ENCODE measurements at regions not wholly inside any gene's neighbourhood (a gene's known extent, or its start where the extent isn't known, plus 50 kb on each side); places are given as distances from the start of the nearest gene placed in this dataset.

DNA sequence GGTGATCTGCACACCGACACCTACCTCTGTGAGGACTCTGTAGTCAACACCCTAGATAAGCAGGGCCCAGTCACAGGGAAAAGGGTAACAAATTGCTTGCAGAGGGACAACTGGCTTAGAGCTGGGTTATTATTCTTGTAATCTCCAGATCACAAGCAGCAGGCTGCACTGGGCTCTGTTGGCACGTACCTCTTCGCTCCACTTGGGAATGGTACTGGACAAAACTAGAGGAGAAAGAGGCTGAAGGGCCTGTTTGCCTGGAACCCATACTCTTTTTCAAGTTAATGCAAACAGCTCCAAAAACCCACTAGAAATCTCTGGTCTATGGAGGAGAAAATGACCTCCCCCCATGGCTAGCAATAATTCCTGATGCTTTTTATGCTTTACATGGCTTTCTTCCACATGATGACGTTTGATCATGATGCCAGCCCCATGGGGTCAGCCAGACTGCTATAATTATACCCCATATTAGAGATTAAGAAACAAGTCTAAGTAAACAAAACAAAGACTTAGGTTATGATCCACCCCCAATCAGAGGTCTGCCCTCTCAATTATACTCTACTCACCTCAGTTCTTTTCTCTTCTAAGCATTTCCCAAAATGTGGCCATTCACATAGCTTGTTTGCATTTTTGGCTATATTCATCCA is 190.0 kb downstream of the UNC5CL start:
- TF ChIP-seq, protein P1, sequence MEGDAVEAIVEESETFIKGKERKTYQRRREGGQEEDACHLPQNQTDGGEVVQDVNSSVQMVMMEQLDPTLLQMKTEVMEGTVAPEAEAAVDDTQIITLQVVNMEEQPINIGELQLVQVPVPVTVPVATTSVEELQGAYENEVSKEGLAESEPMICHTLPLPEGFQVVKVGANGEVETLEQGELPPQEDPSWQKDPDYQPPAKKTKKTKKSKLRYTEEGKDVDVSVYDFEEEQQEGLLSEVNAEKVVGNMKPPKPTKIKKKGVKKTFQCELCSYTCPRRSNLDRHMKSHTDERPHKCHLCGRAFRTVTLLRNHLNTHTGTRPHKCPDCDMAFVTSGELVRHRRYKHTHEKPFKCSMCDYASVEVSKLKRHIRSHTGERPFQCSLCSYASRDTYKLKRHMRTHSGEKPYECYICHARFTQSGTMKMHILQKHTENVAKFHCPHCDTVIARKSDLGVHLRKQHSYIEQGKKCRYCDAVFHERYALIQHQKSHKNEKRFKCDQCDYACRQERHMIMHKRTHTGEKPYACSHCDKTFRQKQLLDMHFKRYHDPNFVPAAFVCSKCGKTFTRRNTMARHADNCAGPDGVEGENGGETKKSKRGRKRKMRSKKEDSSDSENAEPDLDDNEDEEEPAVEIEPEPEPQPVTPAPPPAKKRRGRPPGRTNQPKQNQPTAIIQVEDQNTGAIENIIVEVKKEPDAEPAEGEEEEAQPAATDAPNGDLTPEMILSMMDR (IDR thresholded peaks at IDR 0.05; ENCODE audit: low read depth, low read length, missing control alignments): no peak

DNA sequence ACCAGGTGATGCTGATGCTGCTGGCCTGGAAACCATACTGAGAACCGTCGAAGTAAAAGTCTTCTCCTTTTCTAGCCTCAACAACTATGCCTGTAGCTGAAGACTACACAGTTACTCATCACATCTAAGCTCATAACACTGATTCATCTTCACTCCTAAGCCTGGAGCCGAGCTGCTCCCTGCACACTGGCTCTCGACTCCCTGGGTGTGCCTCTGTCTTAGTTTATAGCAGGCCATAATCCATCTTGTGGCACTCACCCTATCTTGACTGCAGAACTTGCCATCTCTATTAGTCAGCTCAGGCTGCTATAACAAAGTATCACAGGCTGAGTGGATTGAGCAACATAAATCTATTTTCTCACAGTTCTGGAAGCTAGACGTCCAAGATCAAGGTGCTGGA is 191.0 kb downstream of the UNC5CL start:
- TF ChIP-seq, protein P1 (IDR thresholded peaks at IDR 0.05; ENCODE audit: low read depth, low read length, missing control alignments): no peak
- no peak overlapping the region for H3K4me3 ChIP-seq (ENCODE audit: low read depth, low read length)
- no peak for DNase-seq (ENCODE audit: low read depth)
- in situ Hi-C loops (cut with HindIII; ENCODE audit: low sequenced_read_pairs): loop anchor here (5.0 to 10.0 kb wide), 2 partner anchors 57 to 66 kb away; no protein-coding TSS in a partner anchor

More for the DNA sequence above, 190.0 kb downstream of the UNC5CL start:
- no peak for DNase-seq (ENCODE audit: low read depth)
- H3K4me3 ChIP-seq (ENCODE audit: low read depth, low read length): no peak overlapping the region
- in situ Hi-C loops (cut with HindIII; ENCODE audit: low sequenced_read_pairs): loop anchor here (5.0 to 10.0 kb wide), 2 partner anchors 56 to 67 kb away; no protein-coding TSS in a partner anchor

DNA sequence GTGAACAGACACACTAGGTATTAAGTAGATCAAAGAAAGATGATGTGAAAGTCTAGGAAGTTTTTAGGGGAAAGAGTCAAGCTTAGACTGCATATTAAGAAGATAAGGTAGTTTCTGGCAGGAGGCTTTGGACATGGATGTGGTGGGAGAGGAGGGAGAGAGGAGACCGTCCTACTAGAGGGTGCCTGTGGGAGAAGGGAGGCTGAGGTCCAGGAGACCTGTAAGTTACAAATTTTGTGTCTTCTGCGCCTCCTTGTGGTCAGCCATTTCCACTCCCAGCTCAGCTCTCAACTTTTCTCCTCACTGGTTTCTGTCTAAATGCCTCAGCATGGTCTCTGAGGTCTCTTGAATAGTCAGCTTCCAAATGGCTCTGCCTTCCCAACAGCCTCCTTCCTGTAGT is 193.5 kb downstream of the UNC5CL start:
- TF ChIP-seq, protein P1 (IDR thresholded peaks at IDR 0.05; ENCODE audit: low read depth, low read length, missing control alignments): peak; percentile 65
- DNase-seq (ENCODE audit: low read depth): peak; percentile 23
- H3K4me3 ChIP-seq (ENCODE audit: low read depth, low read length): no peak overlapping the region
- in situ Hi-C loops (cut with HindIII; ENCODE audit: low sequenced_read_pairs): loop anchor here (5.0 to 10.0 kb wide), 2 partner anchors 59 to 63 kb away; no protein-coding TSS in a partner anchor

DNA sequence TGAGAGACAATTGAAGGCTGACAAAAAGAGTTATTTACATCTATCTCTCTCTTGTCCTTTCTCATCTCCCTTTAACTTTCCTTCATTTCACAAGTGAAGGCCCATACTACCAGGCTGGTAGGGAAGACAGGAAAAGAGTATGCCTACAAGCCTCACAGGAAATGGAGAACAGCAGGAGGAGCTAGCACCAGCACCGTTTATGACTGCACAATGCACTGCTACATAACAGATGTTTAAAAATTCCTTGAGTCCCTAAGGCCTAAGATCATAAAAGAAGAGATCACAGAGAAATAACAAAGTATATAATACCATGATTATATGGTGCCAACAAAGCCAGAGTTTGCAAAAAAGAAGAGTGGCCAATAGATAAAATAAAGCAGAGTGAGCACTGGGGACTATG is 194.8 kb downstream of the UNC5CL start:
- TF ChIP-seq, protein P1 (IDR thresholded peaks at IDR 0.05; ENCODE audit: low read depth, low read length, missing control alignments): no peak

DNA sequence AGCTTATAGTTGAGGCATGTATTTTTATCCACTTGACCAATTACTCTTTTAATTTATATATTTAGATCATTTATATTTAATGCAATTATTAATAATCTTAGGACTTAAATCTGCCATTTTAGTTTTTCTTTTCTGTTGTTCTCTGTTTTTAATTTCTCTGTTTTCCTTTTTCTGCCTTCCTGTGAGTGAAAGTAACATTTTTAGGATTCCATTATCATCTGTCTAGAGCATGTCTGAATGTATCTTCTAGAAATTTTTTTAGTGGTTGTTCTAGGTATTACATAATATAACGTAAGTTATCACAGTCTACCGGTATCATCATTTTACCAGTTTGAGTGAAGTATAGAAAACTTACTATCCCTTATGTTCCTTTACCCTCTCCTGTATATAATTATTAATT is 197.3 kb downstream of the UNC5CL start:
- H3K4me3 ChIP-seq (ENCODE audit: low read depth, low read length): no peak overlapping the region
- TF ChIP-seq, protein P1 (IDR thresholded peaks at IDR 0.05; ENCODE audit: low read depth, low read length, missing control alignments): no peak

More for the DNA sequence above, 194.8 kb downstream of the UNC5CL start:
- in situ Hi-C loops (cut with HindIII; ENCODE audit: low sequenced_read_pairs): loop anchor here (10.0 kb wide), 1 partner anchor 61 kb away; no protein-coding TSS in a partner anchor
- no peak overlapping the region for H3K4me3 ChIP-seq (ENCODE audit: low read depth, low read length)
- no peak for DNase-seq (ENCODE audit: low read depth)

DNA sequence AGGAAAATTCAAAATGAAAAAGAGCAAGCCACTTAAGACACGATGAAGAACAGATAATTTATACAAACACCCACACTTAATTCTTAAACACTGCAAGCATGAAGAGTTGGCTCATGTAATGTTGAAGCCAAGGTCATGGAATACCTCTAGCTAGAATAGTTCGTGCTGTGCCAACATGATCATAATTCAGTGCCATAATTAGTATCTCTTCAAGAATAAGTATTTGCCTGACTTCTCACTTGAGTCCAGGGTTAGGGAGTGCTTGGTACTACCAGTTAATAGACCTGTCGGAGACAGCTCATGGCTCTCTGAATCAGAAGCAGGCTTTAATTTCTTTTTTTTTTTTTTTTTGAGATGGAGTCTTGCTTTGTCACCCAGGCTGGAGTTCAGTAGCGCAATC is 206.3 kb downstream of the UNC5CL start:
- no peak overlapping the region for H3K4me3 ChIP-seq (ENCODE audit: low read depth, low read length)
- TF ChIP-seq, protein P1 (IDR thresholded peaks at IDR 0.05; ENCODE audit: low read depth, low read length, missing control alignments): no peak
- no peak for DNase-seq (ENCODE audit: low read depth)
- in situ Hi-C loops (cut with HindIII; ENCODE audit: low sequenced_read_pairs): no loop called here

More for the DNA sequence above, 197.3 kb downstream of the UNC5CL start:
- in situ Hi-C loops (cut with HindIII; ENCODE audit: low sequenced_read_pairs): loop anchor here (10.0 kb wide), 1 partner anchor 63 kb away; no protein-coding TSS in a partner anchor
- no peak for DNase-seq (ENCODE audit: low read depth)

Measured in astrocyte of the cerebellum (primary cell).